ENCODE measurements at regions not wholly inside any gene's neighbourhood (a gene's known extent, or its start where the extent isn't known, plus 50 kb on each side); places are given as distances from the start of the nearest gene placed in this dataset.
A peak's percentile ranks its signal among the peaks of the same experiment; 100 is the strongest.
"Not testable (repeated sequence)": the region's sequence is repeated elsewhere in the genome, so short reads cannot be mapped to it uniquely, and the experiment has no call there.

- peak in 8 of 10 donors; percentile 23 to 85 (median 46) for DNase-seq
- intact Hi-C loops (cut with DNase I): not testable (repeated sequence)
Observed at GRCh38 chr4:9695994-9696393, 85.4 kb upstream of the DRD5 start.

- DNase-seq: peak in 1 of 10 donors; percentile 65
- intact Hi-C loops (cut with DNase I): not testable (repeated sequence)
Observed at GRCh38 chr4:9696561-9696960, 84.9 kb upstream of the DRD5 start.

- not testable (repeated sequence) for DNase-seq
- intact Hi-C loops (cut with DNase I): loop anchor here (2.0 kb wide), 1 partner anchor 317 kb away; no protein-coding TSS in a partner anchor
Observed at GRCh38 chr4:9702019-9702418, 79.4 kb upstream of the DRD5 start.

- intact Hi-C loops (cut with DNase I): loop anchor here (2.0 kb wide), 1 partner anchor 316 kb away; no protein-coding TSS in a partner anchor
- DNase-seq: not testable (repeated sequence)
Observed at GRCh38 chr4:9702696-9703095, 78.7 kb upstream of the DRD5 start.

- peak in 7 of 10 donors; percentile 32 to 91 (median 43) for DNase-seq
- intact Hi-C loops (cut with DNase I): loop anchor here (2.0 kb wide), 1 partner anchor 315 kb away; no protein-coding TSS in a partner anchor
Observed at GRCh38 chr4:9703391-9703790, 78.0 kb upstream of the DRD5 start.

- intact Hi-C loops (cut with DNase I); DNase-seq: not testable (repeated sequence)
Observed at GRCh38 chr4:9704126-9704525, 77.3 kb upstream of the DRD5 start.

GRCh38 chr4:9704551-9705332, 76.7 kb upstream of the DRD5 start:
- no peak for DNase-seq
- intact Hi-C loops (cut with DNase I): no loop called here

- DNase-seq; intact Hi-C loops (cut with DNase I): not testable (repeated sequence)
Observed at GRCh38 chr4:9707281-9707680, 74.2 kb upstream of the DRD5 start.

- intact Hi-C loops (cut with DNase I); DNase-seq: not testable (repeated sequence)
Observed at GRCh38 chr4:9707936-9708335, 73.5 kb upstream of the DRD5 start.

GRCh38 chr4:9709724-9710123, 71.7 kb upstream of the DRD5 start:
- peak in 1 of 10 donors; percentile 81 for DNase-seq
- intact Hi-C loops (cut with DNase I): no loop called here

GRCh38 chr4:9715271-9715670, 66.2 kb upstream of the DRD5 start:
- DNase-seq; intact Hi-C loops (cut with DNase I): not testable (repeated sequence)

- DNase-seq: no peak
- intact Hi-C loops (cut with DNase I): no loop called here
Observed at GRCh38 chr4:9716093-9716492, 65.3 kb upstream of the DRD5 start.

GRCh38 chr4:9718246-9718939, 63.0 kb upstream of the DRD5 start:
- DNase-seq; intact Hi-C loops (cut with DNase I): not testable (repeated sequence)

GRCh38 chr4:9722131-9722530, 59.3 kb upstream of the DRD5 start:
- DNase-seq; intact Hi-C loops (cut with DNase I): not testable (repeated sequence)

All from posterior cingulate gyrus (tissue), 11 donors.